ENCODE measurements at regions not wholly inside any gene's neighbourhood (a gene's known extent, or its start where the extent isn't known, plus 50 kb on each side); places are given as distances from the start of the nearest gene placed in this dataset.

- Mint-ChIP-seq H3K4me1 (ENCODE audit: low read depth, unreplicated experiment) (no peaks in the 10 kb centered on the region), H3K4me3 (ENCODE audit: unreplicated experiment) (no peak overlapping the region), H3K27me3 (ENCODE audit: insufficient read depth, unreplicated experiment) (peaks cover 15% of the 10 kb centered on the region), H3K36me3 (ENCODE audit: insufficient read depth, unreplicated experiment) (no peaks in the 10 kb centered on the region), H3K9me3 (ENCODE audit: unreplicated experiment) (no peaks in the 10 kb centered on the region), H3K27ac (ENCODE audit: unreplicated experiment) (no peak overlapping the region)
- no peak overlapping the region for H3K4me3 ChIP-seq (ENCODE audit: low read depth, low read length)
- no peaks in the 10 kb centered on the region for H3K36me3 ChIP-seq (ENCODE audit: control insufficient read depth, insufficient read depth, low read length)
- ChIA-PET POLR2A (no interaction called here), CTCF (interaction anchor here (1.2 kb wide), 1 partner anchor 892 kb away, joined by 3 read pairs; no protein-coding TSS in a partner anchor)
- intact Hi-C loops (cut with micrococcal nuclease; ENCODE audit: unreplicated experiment): no loop called here
- BruUV-seq (replicated peaks): no TSS peak
- H3K4me1 ChIP-seq: no peaks in the 10 kb centered on the region
- H3K27me3 ChIP-seq (replicated peaks; ENCODE audit: control insufficient read depth, insufficient read depth, low read length): no peaks in the 10 kb centered on the region
- H3K9me3 ChIP-seq: no peaks in the 10 kb centered on the region
- DNase-seq: no peak
- TF ChIP-seq, protein P1, sequence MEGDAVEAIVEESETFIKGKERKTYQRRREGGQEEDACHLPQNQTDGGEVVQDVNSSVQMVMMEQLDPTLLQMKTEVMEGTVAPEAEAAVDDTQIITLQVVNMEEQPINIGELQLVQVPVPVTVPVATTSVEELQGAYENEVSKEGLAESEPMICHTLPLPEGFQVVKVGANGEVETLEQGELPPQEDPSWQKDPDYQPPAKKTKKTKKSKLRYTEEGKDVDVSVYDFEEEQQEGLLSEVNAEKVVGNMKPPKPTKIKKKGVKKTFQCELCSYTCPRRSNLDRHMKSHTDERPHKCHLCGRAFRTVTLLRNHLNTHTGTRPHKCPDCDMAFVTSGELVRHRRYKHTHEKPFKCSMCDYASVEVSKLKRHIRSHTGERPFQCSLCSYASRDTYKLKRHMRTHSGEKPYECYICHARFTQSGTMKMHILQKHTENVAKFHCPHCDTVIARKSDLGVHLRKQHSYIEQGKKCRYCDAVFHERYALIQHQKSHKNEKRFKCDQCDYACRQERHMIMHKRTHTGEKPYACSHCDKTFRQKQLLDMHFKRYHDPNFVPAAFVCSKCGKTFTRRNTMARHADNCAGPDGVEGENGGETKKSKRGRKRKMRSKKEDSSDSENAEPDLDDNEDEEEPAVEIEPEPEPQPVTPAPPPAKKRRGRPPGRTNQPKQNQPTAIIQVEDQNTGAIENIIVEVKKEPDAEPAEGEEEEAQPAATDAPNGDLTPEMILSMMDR (IDR thresholded peaks at IDR 0.05; ENCODE audit: insufficient read depth in 1 of 2, low read depth in 1 of 2, low read length in 1 of 2, severe bottlenecking in 1 of 2, unreplicated experiment in 1 of 2): no peak
These were observed 87.0 kb upstream of the ACTBL2 start for GRCh38 chr5:57569601-57570000.

GRCh38 chr5:57568136-57568535 is 85.5 kb upstream of the ACTBL2 start:
- no peaks in the 10 kb centered on the region for H3K36me3 Mint-ChIP-seq (ENCODE audit: insufficient read depth, unreplicated experiment)
- peaks cover 10% of the 10 kb centered on the region for H3K27me3 Mint-ChIP-seq (ENCODE audit: insufficient read depth, unreplicated experiment)
- no peaks in the 10 kb centered on the region for H3K4me1 ChIP-seq
- no peak overlapping the region for H3K4me3 Mint-ChIP-seq (ENCODE audit: unreplicated experiment)
- no peak overlapping the region for H3K27ac Mint-ChIP-seq (ENCODE audit: unreplicated experiment)
- TF ChIP-seq, protein P1 (IDR thresholded peaks at IDR 0.05; ENCODE audit: insufficient read depth in 1 of 2, low read depth in 1 of 2, low read length in 1 of 2, severe bottlenecking in 1 of 2, unreplicated experiment in 1 of 2): no peak
- BruUV-seq (replicated peaks): no TSS peak
- DNase-seq: no peak
- no peaks in the 10 kb centered on the region for H3K36me3 ChIP-seq (ENCODE audit: control insufficient read depth, insufficient read depth, low read length)
- no peaks in the 10 kb centered on the region for H3K4me1 Mint-ChIP-seq (ENCODE audit: low read depth, unreplicated experiment)
- POLR2A ChIA-PET: no interaction called here
- no peaks in the 10 kb centered on the region for H3K9me3 Mint-ChIP-seq (ENCODE audit: unreplicated experiment)
- CTCF ChIA-PET: no interaction called here
- no peak overlapping the region for H3K4me3 ChIP-seq (ENCODE audit: low read depth, low read length)
- no peaks in the 10 kb centered on the region for H3K9me3 ChIP-seq
- no peaks in the 10 kb centered on the region for H3K27me3 ChIP-seq (replicated peaks; ENCODE audit: control insufficient read depth, insufficient read depth, low read length)
- intact Hi-C loops (cut with micrococcal nuclease; ENCODE audit: unreplicated experiment): no loop called here

GRCh38 chr5:57566914-57567313 is 84.3 kb upstream of the ACTBL2 start:
- Histone ChIP-seq H3K27me3 (replicated peaks; ENCODE audit: control insufficient read depth, insufficient read depth, low read length) (no peaks in the 10 kb centered on the region), H3K9me3 (no peaks in the 10 kb centered on the region), H3K36me3 (ENCODE audit: control insufficient read depth, insufficient read depth, low read length) (no peaks in the 10 kb centered on the region), H3K4me3 (ENCODE audit: low read depth, low read length) (no peak overlapping the region), H3K4me1 (no peaks in the 10 kb centered on the region)
- ChIA-PET CTCF (no interaction called here), POLR2A (no interaction called here)
- intact Hi-C loops (cut with micrococcal nuclease; ENCODE audit: unreplicated experiment): no loop called here
- H3K27ac Mint-ChIP-seq (ENCODE audit: unreplicated experiment): no peak overlapping the region
- H3K36me3 Mint-ChIP-seq (ENCODE audit: insufficient read depth, unreplicated experiment): no peaks in the 10 kb centered on the region
- no peak overlapping the region for H3K4me3 Mint-ChIP-seq (ENCODE audit: unreplicated experiment)
- H3K9me3 Mint-ChIP-seq (ENCODE audit: unreplicated experiment): no peaks in the 10 kb centered on the region
- DNase-seq: no peak
- no peaks in the 10 kb centered on the region for H3K4me1 Mint-ChIP-seq (ENCODE audit: low read depth, unreplicated experiment)
- no TSS peak for BruUV-seq (replicated peaks)
- H3K27me3 Mint-ChIP-seq (ENCODE audit: insufficient read depth, unreplicated experiment): peaks cover 18% of the 10 kb centered on the region
- TF ChIP-seq, protein P1 (IDR thresholded peaks at IDR 0.05; ENCODE audit: insufficient read depth in 1 of 2, low read depth in 1 of 2, low read length in 1 of 2, severe bottlenecking in 1 of 2, unreplicated experiment in 1 of 2): no peak
